AG08396 (cell line): ENCODE measurements at regions not wholly inside any gene's neighbourhood (a gene's known extent, or its start where the extent isn't known, plus 50 kb on each side); places are given as distances from the start of the nearest gene placed in this dataset.
"Not testable (repeated sequence)": the region's sequence is repeated elsewhere in the genome, so short reads cannot be mapped to it uniquely, and the experiment has no call there.

Experiments
- DNase-seq: peaks from one replicate; pipeline ENCODE4 v3.0.0; 2012; ENCODE audit warnings: low spot score, mixed read lengths

GRCh38 chr5:105218018-105218417 lies 1655.4 kb upstream of the NUDT12 start:
- DNase-seq, result no peak

GRCh38 chr5:105213078-105213477 lies 1650.5 kb upstream of the NUDT12 start:
- no peak for DNase-seq

GRCh38 chr5:105207066-105207465 lies 1644.5 kb upstream of the NUDT12 start:
- DNase-seq, result no peak

GRCh38 chr5:105197531-105197930 lies 1634.9 kb upstream of the NUDT12 start:
- DNase-seq, result no peak

- no peak for DNase-seq
Measured at GRCh38 chr5:105195765-105196164, 1633.2 kb upstream of the NUDT12 start.

GRCh38 chr5:105172918-105173317 lies 1610.3 kb upstream of the NUDT12 start:
- no peak for DNase-seq

GRCh38 chr5:105168806-105169205 lies 1606.2 kb upstream of the NUDT12 start:
- DNase-seq, result no peak

- no peak for DNase-seq
Measured at GRCh38 chr5:105167092-105167491, 1604.5 kb upstream of the NUDT12 start.

GRCh38 chr5:105163547-105163946 lies 1601.0 kb upstream of the NUDT12 start:
- no peak for DNase-seq

- not testable (repeated sequence) for DNase-seq
Measured at GRCh38 chr5:105162557-105162956, 1600.0 kb upstream of the NUDT12 start.

- no peak for DNase-seq
Measured at GRCh38 chr5:105158526-105158925, 1595.9 kb upstream of the NUDT12 start.

GRCh38 chr5:105150323-105150722 lies 1587.7 kb upstream of the NUDT12 start:
- no peak for DNase-seq

GRCh38 chr5:105146867-105147266 lies 1584.3 kb upstream of the NUDT12 start:
- DNase-seq, result no peak

GRCh38 chr5:105145152-105145551 lies 1582.6 kb upstream of the NUDT12 start:
- no peak for DNase-seq

GRCh38 chr5:105134328-105134727 lies 1571.7 kb upstream of the NUDT12 start:
- DNase-seq, result no peak

- no peak for DNase-seq
Measured at GRCh38 chr5:105133087-105133486, 1570.5 kb upstream of the NUDT12 start.

- DNase-seq, result no peak
Measured at GRCh38 chr5:105132581-105132980, 1570.0 kb upstream of the NUDT12 start.

GRCh38 chr5:105131045-105131444 lies 1568.5 kb upstream of the NUDT12 start:
- no peak for DNase-seq

- DNase-seq, result no peak
Measured at GRCh38 chr5:105101577-105101976, 1539.0 kb upstream of the NUDT12 start.

GRCh38 chr5:105088961-105089360 lies 1526.4 kb upstream of the NUDT12 start:
- DNase-seq, result no peak

GRCh38 chr5:105088102-105088501 lies 1525.5 kb upstream of the NUDT12 start:
- DNase-seq, result no peak

GRCh38 chr5:105057893-105058292 lies 1495.3 kb upstream of the NUDT12 start:
- no peak for DNase-seq

- DNase-seq, result no peak
Measured at GRCh38 chr5:105057001-105057436, 1494.4 kb upstream of the NUDT12 start.

- no peak for DNase-seq
Measured at GRCh38 chr5:105054406-105054805, 1491.8 kb upstream of the NUDT12 start.

- DNase-seq, result no peak
Measured at GRCh38 chr5:105042623-105043022, 1480.0 kb upstream of the NUDT12 start.
